GM18873 (cell line): ENCODE measurements at regions not wholly inside any gene's neighbourhood (a gene's known extent, or its start where the extent isn't known, plus 50 kb on each side); places are given as distances from the start of the nearest gene placed in this dataset.

Experiments used
- ATAC-seq: cut with Tn5 transposase; IDR thresholded peaks from one replicate; pipeline ENCODE4 v1.9.1; 2021; ENCODE audit warnings: mild to moderate bottlenecking, moderate library complexity, moderate number of reproducible peaks; ENCODE audit not compliant: unreplicated experiment, low FRiP score

- no peak for ATAC-seq
These were observed 176.9 kb downstream of the AASDH start for GRCh38 chr4:56210397-56210796.

GRCh38 chr4:56209767-56210166 is 177.5 kb downstream of the AASDH start:
- ATAC-seq, result no peak

- no peak for ATAC-seq
These were observed 179.2 kb downstream of the AASDH start for GRCh38 chr4:56208103-56208502.

- ATAC-seq, result no peak
These were observed 181.0 kb downstream of the AASDH start for GRCh38 chr4:56206258-56206657.

- no peak for ATAC-seq
These were observed 187.0 kb downstream of the AASDH start for GRCh38 chr4:56200275-56200674.

GRCh38 chr4:56198265-56198664 is 189.0 kb downstream of the AASDH start:
- no peak for ATAC-seq

- no peak for ATAC-seq
These were observed 189.9 kb downstream of the AASDH start for GRCh38 chr4:56197387-56197786.

- ATAC-seq, result no peak
These were observed 192.3 kb downstream of the AASDH start for GRCh38 chr4:56195025-56195424.

- no peak for ATAC-seq
These were observed 195.8 kb downstream of the AASDH start for GRCh38 chr4:56191534-56191933.

GRCh38 chr4:56187688-56188087 is 199.6 kb downstream of the AASDH start:
- ATAC-seq, result no peak

GRCh38 chr4:56186808-56187523 is 200.3 kb downstream of the AASDH start:
- ATAC-seq, result no peak

GRCh38 chr4:56185901-56186300 is 201.4 kb downstream of the AASDH start:
- no peak for ATAC-seq

- ATAC-seq, result no peak
These were observed 203.1 kb downstream of the AASDH start for GRCh38 chr4:56184214-56184613.

- ATAC-seq, result peak; percentile 81
These were observed 203.8 kb downstream of the AASDH start for GRCh38 chr4:56183344-56183959.

GRCh38 chr4:56182356-56182755 is 204.9 kb downstream of the AASDH start:
- ATAC-seq, result no peak

GRCh38 chr4:56181140-56181953 is 205.9 kb downstream of the AASDH start:
- ATAC-seq, result no peak

GRCh38 chr4:56169061-56169460 is 218.2 kb downstream of the AASDH start:
- ATAC-seq, result no peak

GRCh38 chr4:56164907-56165306 is 216.2 kb downstream of the CEP135 start:
- ATAC-seq, result no peak

- no peak for ATAC-seq
These were observed 211.9 kb downstream of the CEP135 start for GRCh38 chr4:56160636-56161035.

GRCh38 chr4:56158483-56158882 is 209.7 kb downstream of the CEP135 start:
- ATAC-seq, result no peak

GRCh38 chr4:56156141-56156540 is 207.4 kb downstream of the CEP135 start:
- ATAC-seq, result no peak
